Activated T-cell treated with anti-CD3 and anti-CD28 coated beads, Interleukin-2, amount 50 U/mL, for 48 hours (primary cell): ENCODE measurements at regions not wholly inside any gene's neighbourhood (a gene's known extent, or its start where the extent isn't known, plus 50 kb on each side); places are given as distances from the start of the nearest gene placed in this dataset.
A peak's percentile ranks its signal among the peaks of the same experiment; 100 is the strongest.

Experiments
- DNase-seq, 2 experiments: peaks; one replicate each; pipeline ENCODE4 v3.0.0-alpha.2; 2020

GRCh38 chr7:41830271-41830670 is 127.4 kb upstream of the INHBA start:
- DNase-seq: no peak

GRCh38 chr7:41828911-41829310 is 126.0 kb upstream of the INHBA start:
- no peak for DNase-seq

- no peak for DNase-seq
Observed at GRCh38 chr7:41826641-41827040, 123.8 kb upstream of the INHBA start.

- DNase-seq: no peak
Observed at GRCh38 chr7:41825927-41826480, 123.1 kb upstream of the INHBA start.

GRCh38 chr7:41824284-41824683 is 121.4 kb upstream of the INHBA start:
- no peak for DNase-seq

- no peak for DNase-seq
Observed at GRCh38 chr7:41822259-41822817, 119.4 kb upstream of the INHBA start.

GRCh38 chr7:41821521-41822213 is 118.8 kb upstream of the INHBA start:
- DNase-seq: no peak

GRCh38 chr7:41820111-41820671 is 117.3 kb upstream of the INHBA start:
- no peak for DNase-seq

- no peak for DNase-seq
Observed at GRCh38 chr7:41819645-41820044, 116.8 kb upstream of the INHBA start.

GRCh38 chr7:41818765-41819398 is 116.0 kb upstream of the INHBA start:
- no peak for DNase-seq

- DNase-seq: peak; percentile 24 to 32
Observed at GRCh38 chr7:41817386-41817785, 114.5 kb upstream of the INHBA start.

- DNase-seq: peak; percentile 17 to 18
Observed at GRCh38 chr7:41816111-41816510, 113.2 kb upstream of the INHBA start.

GRCh38 chr7:41814888-41815287 is 112.0 kb upstream of the INHBA start:
- DNase-seq: no peak

GRCh38 chr7:41813286-41813685 is 110.4 kb upstream of the INHBA start:
- DNase-seq: no peak

- no peak for DNase-seq
Observed at GRCh38 chr7:41811941-41812340, 109.1 kb upstream of the INHBA start.

GRCh38 chr7:41809940-41810576 is 107.2 kb upstream of the INHBA start:
- DNase-seq: no peak

- no peak for DNase-seq
Observed at GRCh38 chr7:41809529-41809939, 106.6 kb upstream of the INHBA start.

- no peak for DNase-seq
Observed at GRCh38 chr7:41809116-41809515, 106.2 kb upstream of the INHBA start.

- no peak for DNase-seq
Observed at GRCh38 chr7:41808541-41808940, 105.7 kb upstream of the INHBA start.

GRCh38 chr7:41803569-41803968 is 100.7 kb upstream of the INHBA start:
- no peak for DNase-seq

- no peak for DNase-seq
Observed at GRCh38 chr7:41796331-41796730, 93.4 kb upstream of the INHBA start.

- DNase-seq: no peak
Observed at GRCh38 chr7:41795276-41795833, 92.5 kb upstream of the INHBA start.

- DNase-seq: no peak
Observed at GRCh38 chr7:41793556-41793955, 90.7 kb upstream of the INHBA start.
